IMR-90 (cell line): ENCODE measurements at regions not wholly inside any gene's neighbourhood (a gene's known extent, or its start where the extent isn't known, plus 50 kb on each side); places are given as distances from the start of the nearest gene placed in this dataset.

Experiments
- ATAC-seq: fragments of 200-7000 bp; cut with Tn5 transposase; 2 replicates; pipeline ENCODE4 v1.9.1; 2020; ENCODE audit warnings: low read depth, mild to moderate bottlenecking, moderate library complexity
- BruUV-seq: library from RNA; stranded (reverse); fragments of 400-500 nt; replicated peaks from 2 replicates; lab custom pipeline; 2021; lab: Mats Ljungman, UMichigan
- CTCF ChIA-PET: fragments of 300-600 bp; formaldehyde crosslinking; extraction: SDS; loops from one replicate; lab custom pipeline; 2021; ENCODE audit warnings: antibody characterized with exemption; lab: Yijun Ruan, JAX
- POLR2A ChIA-PET: fragments of 300-600 bp; sonication (Branson Sonifier 250); formaldehyde crosslinking; loops from one replicate; lab custom pipeline; 2022; ENCODE audit warnings: antibody characterized with exemption; ENCODE audit not compliant: unreplicated experiment; lab: Charles Lee
- DNase-seq: peaks from one replicate; pipeline ENCODE4 v3.0.0; 2013
- H2AFZ ChIP-seq: replicated peaks from 2 replicates; pipeline ENCODE3; 2013; ENCODE audit warnings: low read length, mild to moderate bottlenecking; ENCODE audit not compliant: poor library complexity
- H2AK5ac ChIP-seq: 2 replicates; pipeline ENCODE4 v1.6.1; 2013; ENCODE audit warnings: low read depth, low read length, inconsistent platforms
- H2AK9ac ChIP-seq: replicated peaks from 2 replicates; pipeline ENCODE3; 2013; ENCODE audit warnings: mild to moderate bottlenecking, low read depth, low read length, moderate library complexity; ENCODE audit not compliant: poor library complexity
- H2BK120ac ChIP-seq: 2 replicates; pipeline ENCODE4 v1.6.1; 2013; ENCODE audit warnings: low read depth, low read length, inconsistent platforms
- H2BK15ac ChIP-seq: 3 replicates; pipeline ENCODE4 v1.6.1; 2013; ENCODE audit warnings: low read depth, low read length, inconsistent platforms
- H2BK20ac ChIP-seq: 2 replicates; pipeline ENCODE4 v1.6.1; 2013; ENCODE audit warnings: low read depth, mild to moderate bottlenecking, inconsistent platforms, low read length, moderate library complexity
- H2BK5ac ChIP-seq: 2 replicates; pipeline ENCODE4 v1.6.1; 2013; ENCODE audit warnings: mild to moderate bottlenecking, low read depth, low read length, inconsistent platforms; ENCODE audit not compliant: poor library complexity, severe bottlenecking
- H3K14ac ChIP-seq: replicated peaks from 2 replicates; pipeline ENCODE4 v1.6.1; 2013; ENCODE audit warnings: low read depth, low read length, inconsistent platforms
- H3K18ac ChIP-seq: 2 replicates; pipeline ENCODE4 v1.6.1; 2013; ENCODE audit warnings: low read depth, low read length, control low read depth
- H3K23ac ChIP-seq: 2 replicates; pipeline ENCODE4 v1.6.1; 2013; ENCODE audit warnings: low read depth, low read length, inconsistent platforms
- H3K27ac ChIP-seq: 2 replicates; pipeline ENCODE4 v1.5.1; 2013; ENCODE audit warnings: mild to moderate bottlenecking, control low read depth, low read length; ENCODE audit not compliant: insufficient read depth
- H3K27me3 ChIP-seq: 2 replicates; pipeline ENCODE4 v1.6.1; 2013; ENCODE audit warnings: low read length; ENCODE audit not compliant: control insufficient read depth, insufficient read depth
- H3K36me3 ChIP-seq: 2 replicates; pipeline ENCODE4 v1.6.1; 2013; ENCODE audit warnings: low read length, mixed read lengths; ENCODE audit not compliant: control insufficient read depth, insufficient read depth
- H3K4ac ChIP-seq: 2 replicates; pipeline ENCODE4 v1.6.1; 2013; ENCODE audit warnings: low read depth, low read length, inconsistent platforms
- H3K4me1 ChIP-seq: 2 replicates; pipeline ENCODE4 v1.6.1; 2013; ENCODE audit warnings: low read length, mixed read lengths; ENCODE audit not compliant: control insufficient read depth, insufficient read depth
- H3K4me2 ChIP-seq: 2 replicates; pipeline ENCODE4 v1.6.1; 2013; ENCODE audit warnings: low read depth, mild to moderate bottlenecking, control low read depth, low read length, moderate library complexity
- H3K4me3 ChIP-seq: 2 replicates; pipeline ENCODE4 v1.5.1; 2013; ENCODE audit warnings: low read depth, mild to moderate bottlenecking, control low read depth, low read length, moderate library complexity; ENCODE audit not compliant: insufficient read depth
- H3K56ac ChIP-seq: 2 replicates; pipeline ENCODE4 v1.6.1; 2013; ENCODE audit warnings: low read length, inconsistent platforms; ENCODE audit not compliant: insufficient read depth; ENCODE audit errors: extremely low read depth
- H3K79me1 ChIP-seq, 2 experiments: 2 replicates each; pipeline ENCODE4 v1.6.1; 2013; ENCODE audit warnings: low read length in 2 of 2, inconsistent platforms in 1 of 2, low read depth in 1 of 2
- H3K9ac ChIP-seq: 2 replicates; pipeline ENCODE4 v1.6.1; 2013; ENCODE audit warnings: low read depth, low read length, control low read depth
- H3K9me1 ChIP-seq: 2 replicates; pipeline ENCODE4 v1.6.1; 2013; ENCODE audit warnings: low read length, inconsistent platforms; ENCODE audit not compliant: insufficient read depth
- H3K9me3 ChIP-seq: 2 replicates; pipeline ENCODE4 v1.6.1; 2013; ENCODE audit warnings: low read length; ENCODE audit not compliant: control insufficient read depth, insufficient read depth
- H4K20me1 ChIP-seq: 2 replicates; pipeline ENCODE4 v1.6.1; 2013; ENCODE audit warnings: low read length, inconsistent platforms; ENCODE audit not compliant: insufficient read depth
- H4K5ac ChIP-seq: 2 replicates; pipeline ENCODE4 v1.6.1; 2013; ENCODE audit warnings: mild to moderate bottlenecking, low read depth, low read length, control low read depth
- H4K8ac ChIP-seq, 2 experiments: 2 replicates each; pipeline ENCODE4 v1.6.1; 2013; ENCODE audit warnings: low read depth in 2 of 2, low read length in 2 of 2, control low read depth in 1 of 2, inconsistent platforms in 1 of 2
- H4K91ac ChIP-seq: 2 replicates; pipeline ENCODE4 v1.6.1; 2013; ENCODE audit warnings: low read depth, low read length, inconsistent platforms; ENCODE audit not compliant: insufficient read depth
- BHLHE40 ChIP-seq: fragments of 150-350 bp; IDR thresholded peaks from 2 replicates; pipeline ENCODE4 v1.6.1; 2016; ENCODE audit warnings: mild to moderate bottlenecking, low read depth, low read length
- CEBPB ChIP-seq: IDR thresholded peaks from 2 replicates; pipeline ENCODE4 v1.6.1; 2012; ENCODE audit warnings: low read depth, low read length, improper control_type of control experiment
- CHD1 ChIP-seq: IDR thresholded peaks from 2 replicates; pipeline ENCODE4 v1.6.1; 2012; ENCODE audit warnings: low read depth, low read length, improper control_type of control experiment
- CTCF ChIP-seq: conservative IDR thresholded peaks from 2 replicates; pipeline ENCODE4 v1.5.1; 2012; ENCODE audit warnings: mild to moderate bottlenecking, low read depth, low read length, improper control_type of control experiment
- ELK1 ChIP-seq: fragments of 150-350 bp; IDR thresholded peaks from 2 replicates; pipeline ENCODE4 v1.6.1; 2016; ENCODE audit warnings: low read depth, mild to moderate bottlenecking, low read length, moderate library complexity, borderline replicate concordance
- FOS ChIP-seq: fragments of 150-350 bp; IDR thresholded peaks from 2 replicates; pipeline ENCODE4 v1.6.1; 2016; ENCODE audit warnings: low read depth, low read length
- MAFK ChIP-seq: IDR thresholded peaks from 2 replicates; pipeline ENCODE4 v1.6.1; 2012; ENCODE audit warnings: low read depth, low read length, improper control_type of control experiment
- MAZ ChIP-seq: IDR thresholded peaks from 2 replicates; pipeline ENCODE4 v1.6.1; 2012; ENCODE audit warnings: low read depth, mild to moderate bottlenecking, low read length, improper control_type of control experiment, moderate library complexity, borderline replicate concordance
- MXI1 ChIP-seq: IDR thresholded peaks from 2 replicates; pipeline ENCODE4 v1.6.1; 2012; ENCODE audit warnings: low read depth, mild to moderate bottlenecking, low read length, moderate library complexity, borderline replicate concordance
- NFE2L2 ChIP-seq: fragments of 150-350 bp; IDR thresholded peaks from 2 replicates; pipeline ENCODE4 v1.6.1; 2016; ENCODE audit warnings: low read depth, mild to moderate bottlenecking, low read length
- POLR2A ChIP-seq: IDR thresholded peaks from 2 replicates; pipeline ENCODE4 v1.6.1; 2012; ENCODE audit warnings: mild to moderate bottlenecking, low read depth, low read length
- RAD21 ChIP-seq: IDR thresholded peaks from 2 replicates; pipeline ENCODE4 v1.6.1; 2012; ENCODE audit warnings: low read length, improper control_type of control experiment
- RCOR1 ChIP-seq: IDR thresholded peaks from 2 replicates; pipeline ENCODE4 v1.6.1; 2012; ENCODE audit warnings: mild to moderate bottlenecking, low read length, improper control_type of control experiment; ENCODE audit not compliant: insufficient replicate concordance
- RFX5 ChIP-seq: IDR thresholded peaks from 2 replicates; pipeline ENCODE4 v1.8.0; 2012; ENCODE audit warnings: low read depth, mild to moderate bottlenecking, low read length, moderate library complexity
- SMC3 ChIP-seq: fragments of 150-350 bp; IDR thresholded peaks from 2 replicates; pipeline ENCODE4 v1.6.1; 2016; ENCODE audit warnings: low read depth, mild to moderate bottlenecking, antibody characterized with exemption, low read length, moderate library complexity
- USF2 ChIP-seq: fragments of 150-350 bp; IDR thresholded peaks from 2 replicates; pipeline ENCODE4 v1.6.1; 2017; ENCODE audit warnings: mild to moderate bottlenecking, antibody characterized with exemption, low read length, low read depth
- dilution Hi-C: fragments of 300-500 bp; cut with HindIII; formaldehyde crosslinking; loops from one replicate; pipeline ENCODE4 v1.14.3; 2018; ENCODE audit warnings: low sequenced_read_pairs; ENCODE audit not compliant: unreplicated experiment
- in situ Hi-C: fragments of 300-500 bp; cut with MboI; formaldehyde crosslinking; loops from 3 replicates; pipeline ENCODE4 v1.14.3; 2019; ENCODE audit warnings: low sequenced_read_pairs, inconsistent platforms, mixed read lengths
- intact Hi-C: fragments of 100-400 bp; cut with micrococcal nuclease; formaldehyde crosslinking; loops from 2 replicates; pipeline ENCODE4 v1.10.0; 2022

GRCh38 chr4:31275906-31276305 is 555.7 kb downstream of the PCDH7 start:
- H3K9me3 ChIP-seq: no peaks in the 10 kb centered on the region
- no peak overlapping the region for H3K9ac ChIP-seq
- no peaks in the 10 kb centered on the region for H3K36me3 ChIP-seq
- no peak overlapping the region for H3K23ac ChIP-seq
- no peak overlapping the region for H3K56ac ChIP-seq
- H4K8ac ChIP-seq: no peak overlapping the region
- ATAC-seq (no peak), DNase-seq (no peak)
- no TSS peak for BruUV-seq
- H2BK5ac ChIP-seq: no peak overlapping the region
- intact Hi-C loops (no loop called here), dilution Hi-C loops (no loop called here), in situ Hi-C loops (no loop called here)
- no peak overlapping the region for H2BK120ac ChIP-seq
- H3K4ac ChIP-seq: no peak overlapping the region
- ChIA-PET CTCF (no interaction called here), POLR2A (interaction anchor here (0.5 kb wide), 1 partner anchor 24 kb away, joined by 4 read pairs; no protein-coding TSS in a partner anchor)
- no peak overlapping the region for H2BK15ac ChIP-seq
- H2AK9ac ChIP-seq: no peak overlapping the region
- H4K20me1 ChIP-seq: no peaks in the 10 kb centered on the region
- H3K79me1 ChIP-seq: no peaks in the 10 kb centered on the region
- no peak overlapping the region for H3K4me2 ChIP-seq
- H4K5ac ChIP-seq: no peak overlapping the region
- no peak overlapping the region for H4K91ac ChIP-seq
- no peak overlapping the region for H3K18ac ChIP-seq
- TF ChIP-seq NFE2L2: no peak
- no peak for TF ChIP-seq FOS
- no peak for TF ChIP-seq SMC3
- no peak for TF ChIP-seq RAD21
- TF ChIP-seq RFX5: no peak
- TF ChIP-seq CTCF: no peak
- TF ChIP-seq BHLHE40: no peak
- TF ChIP-seq USF2: no peak
- TF ChIP-seq ELK1: no peak
- TF ChIP-seq CEBPB: no peak
- TF ChIP-seq RCOR1: no peak
- no peak for TF ChIP-seq MAZ
- TF ChIP-seq MXI1: no peak
- TF ChIP-seq MAFK: no peak
- no peak for TF ChIP-seq CHD1
- no peak for TF ChIP-seq POLR2A
- no peak overlapping the region for H2AFZ ChIP-seq
- no peaks in the 10 kb centered on the region for H3K9me1 ChIP-seq
- H3K27ac ChIP-seq: no peak overlapping the region
- no peak overlapping the region for H2AK5ac ChIP-seq
- no peaks in the 10 kb centered on the region for H3K4me1 ChIP-seq
- H3K14ac ChIP-seq: no peak overlapping the region
- H3K4me3 ChIP-seq: no peak overlapping the region
- H2BK20ac ChIP-seq: no peak overlapping the region
- H3K27me3 ChIP-seq: no peaks in the 10 kb centered on the region
